Iris pigment epithelial cell (primary cell): ENCODE measurements at regions not wholly inside any gene's neighbourhood (a gene's known extent, or its start where the extent isn't known, plus 50 kb on each side); places are given as distances from the start of the nearest gene placed in this dataset.
"Not testable (repeated sequence)": the region's sequence is repeated elsewhere in the genome, so short reads cannot be mapped to it uniquely, and the experiment has no call there.

ENCODE experiments used
- DNase-seq: peaks from one replicate; pipeline ENCODE4 v3.0.0-alpha.2; 2011; ENCODE audit warnings: low read depth

GRCh38 chr9:81427870-81428269 is 261.5 kb downstream of the TLE1 start:
- no peak for DNase-seq

- no peak for DNase-seq
These were observed 264.9 kb downstream of the TLE1 start for GRCh38 chr9:81424431-81424830.

- no peak for DNase-seq
These were observed 265.6 kb downstream of the TLE1 start for GRCh38 chr9:81423589-81424326.

GRCh38 chr9:81421090-81421489 is 268.3 kb downstream of the TLE1 start:
- DNase-seq: not testable (repeated sequence)

- DNase-seq: no peak
These were observed 269.3 kb downstream of the TLE1 start for GRCh38 chr9:81420024-81420423.

GRCh38 chr9:81417941-81418340 is 271.4 kb downstream of the TLE1 start:
- no peak for DNase-seq

GRCh38 chr9:81417299-81417675 is 272.1 kb downstream of the TLE1 start:
- no peak for DNase-seq

GRCh38 chr9:81416476-81417298 is 272.7 kb downstream of the TLE1 start:
- peak; percentile 82 for DNase-seq

- peak; percentile 53 for DNase-seq
These were observed 274.5 kb downstream of the TLE1 start for GRCh38 chr9:81414836-81415235.

GRCh38 chr9:81411961-81412360 is 277.4 kb downstream of the TLE1 start:
- no peak for DNase-seq

- DNase-seq: peak; percentile 89
These were observed 279.1 kb downstream of the TLE1 start for GRCh38 chr9:81410201-81410600.

GRCh38 chr9:81408951-81409350 is 280.4 kb downstream of the TLE1 start:
- no peak for DNase-seq

GRCh38 chr9:81404931-81405598 is 284.3 kb downstream of the TLE1 start:
- DNase-seq: no peak

GRCh38 chr9:81397481-81398381 is 291.6 kb downstream of the TLE1 start:
- DNase-seq: no peak

GRCh38 chr9:81396528-81396927 is 292.8 kb downstream of the TLE1 start:
- DNase-seq: peak; percentile 39

GRCh38 chr9:81395676-81396054 is 293.7 kb downstream of the TLE1 start:
- DNase-seq: no peak

- no peak for DNase-seq
These were observed 294.3 kb downstream of the TLE1 start for GRCh38 chr9:81394881-81395675.

GRCh38 chr9:81393985-81394811 is 295.1 kb downstream of the TLE1 start:
- DNase-seq: no peak

- no peak for DNase-seq
These were observed 297.9 kb downstream of the TLE1 start for GRCh38 chr9:81391457-81391825.

GRCh38 chr9:81390792-81391456 is 298.4 kb downstream of the TLE1 start:
- DNase-seq: no peak
